ENCODE measurements at regions not wholly inside any gene's neighbourhood (a gene's known extent, or its start where the extent isn't known, plus 50 kb on each side); places are given as distances from the start of the nearest gene placed in this dataset.
"Not testable (repeated sequence)": the region's sequence is repeated elsewhere in the genome, so short reads cannot be mapped to it uniquely, and the experiment has no call there.

DNA sequence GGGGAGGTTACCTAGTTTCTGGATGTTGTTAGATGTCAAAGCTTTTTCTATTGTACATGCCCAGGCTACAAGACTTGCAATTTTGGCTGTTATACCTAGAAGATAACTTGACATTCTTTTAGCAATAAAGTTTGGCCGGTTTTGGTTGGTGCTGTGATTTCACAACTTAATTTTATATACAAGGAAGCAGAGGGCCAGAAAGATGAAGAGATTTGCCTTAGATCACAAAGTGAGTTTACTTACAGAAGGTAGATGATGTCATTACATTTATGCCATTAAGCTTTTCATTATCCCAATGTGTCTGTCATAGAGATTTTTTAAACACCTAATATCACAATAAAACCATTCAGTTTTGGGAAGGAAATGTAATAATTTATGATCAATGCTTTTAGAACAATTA is 698.7 kb upstream of the ANO3 start:
- no peak for DNase-seq

DNA sequence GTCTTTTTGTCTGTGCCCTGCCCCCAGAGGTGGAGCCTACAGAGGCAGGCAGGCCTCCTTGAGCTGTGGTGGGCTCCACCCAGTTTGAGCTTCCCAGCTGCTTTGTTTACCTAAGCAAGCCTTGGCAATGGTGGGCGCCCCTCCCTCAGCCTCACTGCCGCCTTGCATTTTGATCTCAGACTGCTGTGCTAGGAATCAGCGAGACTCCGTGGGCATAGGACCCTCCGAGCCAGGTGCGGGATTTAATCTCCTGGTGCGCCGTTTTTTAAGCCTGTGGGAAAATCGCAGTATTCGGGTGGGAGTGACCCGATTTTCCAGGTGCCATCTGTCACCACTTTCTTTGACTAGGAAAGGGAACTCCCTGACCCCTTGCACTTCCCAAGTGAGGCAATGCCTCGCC is 682.7 kb upstream of the ANO3 start:
- not testable (repeated sequence) for DNase-seq

DNA sequence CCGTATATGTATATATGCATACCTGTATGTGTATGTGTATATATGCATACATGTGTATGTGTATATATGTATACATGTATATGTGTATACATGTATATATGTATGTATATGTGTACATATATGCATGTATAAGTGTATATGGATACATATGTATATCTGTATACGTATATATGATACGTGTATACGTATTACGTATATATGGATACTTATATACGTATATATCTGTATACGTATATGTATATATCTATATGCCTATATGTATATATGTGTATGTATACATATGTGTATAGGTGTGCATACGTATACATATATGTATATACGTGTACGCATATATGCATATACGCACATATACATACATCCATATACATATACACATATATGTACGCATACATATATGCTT is 681.6 kb upstream of the ANO3 start:
- DNase-seq: no peak

DNA sequence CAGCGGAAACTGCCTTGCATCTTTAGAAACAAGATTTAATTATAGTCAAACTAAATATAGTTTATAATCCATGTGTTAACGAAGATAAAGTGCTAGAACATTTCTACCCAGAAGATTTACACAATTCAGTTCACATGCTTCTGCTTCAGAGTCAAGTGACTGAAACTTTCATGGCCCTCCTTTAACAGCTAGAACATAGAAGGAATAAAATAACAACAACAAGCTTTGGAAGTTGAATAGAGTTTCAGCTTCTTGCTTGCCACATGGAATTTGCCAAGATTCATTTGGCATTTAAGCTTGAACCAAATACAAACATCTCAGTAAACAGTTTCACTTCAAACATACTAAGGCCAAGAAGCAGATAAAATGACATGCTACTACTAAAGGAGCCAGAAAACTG is 676.3 kb upstream of the ANO3 start:
- no peak for DNase-seq

DNA sequence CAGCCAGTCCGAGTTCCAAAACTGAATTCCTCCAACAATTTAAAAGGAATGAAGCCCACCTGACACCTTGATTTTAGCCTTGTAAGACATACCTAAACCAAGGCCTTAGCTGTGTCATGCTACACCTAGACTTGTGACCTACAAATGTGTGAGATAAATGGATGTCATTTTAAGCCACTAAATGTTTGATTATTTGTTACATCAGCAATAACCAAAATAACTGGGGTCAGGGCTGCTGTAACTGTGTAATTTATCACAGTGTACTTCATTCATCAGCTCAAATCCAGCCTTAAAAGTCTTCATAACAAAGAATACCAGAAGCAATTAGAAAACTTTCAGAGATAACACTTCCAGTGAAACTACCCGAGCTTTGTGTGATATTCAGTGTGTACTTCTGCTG is 673.0 kb upstream of the ANO3 start:
- no peak for DNase-seq

DNA sequence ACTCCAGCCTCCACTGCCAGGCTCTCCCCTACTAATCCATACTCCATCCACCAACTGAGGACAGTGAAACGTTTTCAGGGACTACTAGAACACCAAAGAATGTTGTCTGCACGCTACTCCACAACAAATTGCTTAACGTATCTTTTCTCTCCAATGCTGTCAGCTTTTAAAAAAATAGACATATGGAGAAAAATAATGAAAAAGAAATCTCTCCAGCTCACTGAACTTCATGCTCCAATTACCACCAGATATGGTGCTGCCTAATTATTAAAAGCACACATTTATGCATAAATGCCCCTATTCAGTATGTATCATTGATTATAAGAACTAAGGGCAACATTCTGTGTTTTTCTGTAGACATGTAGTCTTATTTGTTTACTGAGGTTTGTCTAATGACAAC is 672.2 kb upstream of the ANO3 start:
- DNase-seq: no peak

DNA sequence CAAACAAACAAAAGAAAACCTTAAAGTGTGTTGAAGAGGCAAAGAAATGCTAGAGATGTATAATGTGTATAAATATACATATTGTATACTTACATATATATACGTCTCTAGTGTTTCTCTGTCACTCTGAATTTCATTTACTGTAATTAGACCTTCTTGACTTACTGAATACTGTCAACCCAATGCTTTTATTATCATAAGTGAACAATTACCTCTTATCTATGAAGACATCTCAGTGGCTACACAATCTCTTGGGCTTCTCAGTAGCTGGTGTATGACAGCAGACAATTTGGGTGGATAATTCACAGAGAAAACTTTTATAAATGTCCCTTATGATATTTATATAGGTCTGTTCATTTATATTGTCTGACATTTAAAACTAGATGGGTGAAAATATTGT is 664.1 kb upstream of the ANO3 start:
- DNase-seq: no peak

DNA sequence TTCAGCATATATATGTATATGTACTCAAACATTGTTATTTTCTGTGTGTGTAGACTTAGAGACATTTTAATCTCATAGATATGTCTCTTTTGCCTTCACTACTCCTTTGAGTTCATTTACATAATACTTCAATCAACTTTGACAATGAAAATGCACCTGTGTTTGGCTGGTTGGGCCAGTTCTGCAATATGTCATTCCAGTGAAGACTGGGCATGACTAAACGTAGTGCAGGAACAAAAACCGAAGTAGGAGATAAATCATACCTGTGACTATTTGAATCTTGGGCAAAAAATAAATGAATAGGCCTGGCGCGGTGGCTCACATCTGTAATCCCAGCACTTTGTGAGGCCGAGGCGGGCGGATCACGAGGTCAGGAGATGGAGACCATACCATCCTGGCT is 640.0 kb upstream of the ANO3 start:
- DNase-seq: no peak

DNA sequence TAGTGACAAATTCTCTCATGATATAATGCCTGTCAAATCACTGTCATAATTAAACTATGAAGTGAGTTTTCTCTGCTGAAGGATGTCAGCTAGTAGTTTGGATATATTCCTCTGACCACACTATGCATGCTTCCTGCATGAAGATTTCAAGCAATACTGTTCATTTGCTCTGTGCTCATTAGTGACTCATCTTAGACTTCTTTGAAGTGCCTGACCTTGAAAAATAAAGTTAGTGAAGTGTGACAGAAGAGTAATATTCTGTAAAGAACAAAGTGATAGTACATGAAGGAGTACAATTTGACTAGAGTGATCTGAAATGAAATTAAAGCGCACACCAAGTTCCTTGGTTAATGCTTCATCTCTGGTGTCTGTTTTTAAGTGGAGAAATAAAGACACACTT is 629.5 kb upstream of the ANO3 start:
- DNase-seq: no peak

DNA sequence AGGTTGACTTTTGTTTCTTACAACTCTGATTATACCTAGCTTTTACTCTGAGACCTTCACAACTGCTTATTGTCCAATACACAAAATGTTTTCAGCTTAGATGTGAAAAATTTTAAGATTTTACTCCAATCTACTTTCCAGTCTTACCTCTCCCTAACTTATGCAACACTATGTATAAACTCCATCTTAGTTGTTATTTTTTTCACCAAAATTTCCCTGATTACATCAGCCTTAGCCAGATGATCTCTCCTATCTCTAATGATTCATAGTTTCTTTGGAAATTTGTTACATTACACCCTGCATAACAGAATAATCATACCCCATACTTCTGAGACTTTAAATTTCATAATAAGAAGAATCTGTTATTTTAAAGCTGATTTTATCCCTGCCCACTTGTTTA is 621.0 kb upstream of the ANO3 start:
- no peak for DNase-seq

DNA sequence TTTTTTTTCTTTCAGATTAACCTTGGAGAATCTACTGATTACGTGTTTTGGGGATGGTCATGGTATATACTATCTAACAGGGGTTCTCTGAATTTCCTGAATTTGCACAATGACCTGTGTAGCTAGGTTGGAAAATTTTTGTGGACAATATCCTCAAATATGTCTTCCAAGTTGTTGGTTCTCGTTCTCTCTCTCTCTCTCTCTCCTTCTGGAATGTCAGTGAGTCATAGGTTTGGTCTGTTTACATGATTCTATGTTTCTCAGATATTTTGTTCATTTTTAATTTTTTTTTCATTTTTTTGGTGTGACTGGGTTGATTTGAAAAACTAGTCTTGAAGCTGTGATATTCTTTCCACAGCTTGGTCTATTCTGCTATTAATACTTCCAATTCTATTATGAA is 604.0 kb upstream of the ANO3 start:
- no peak for DNase-seq

DNA sequence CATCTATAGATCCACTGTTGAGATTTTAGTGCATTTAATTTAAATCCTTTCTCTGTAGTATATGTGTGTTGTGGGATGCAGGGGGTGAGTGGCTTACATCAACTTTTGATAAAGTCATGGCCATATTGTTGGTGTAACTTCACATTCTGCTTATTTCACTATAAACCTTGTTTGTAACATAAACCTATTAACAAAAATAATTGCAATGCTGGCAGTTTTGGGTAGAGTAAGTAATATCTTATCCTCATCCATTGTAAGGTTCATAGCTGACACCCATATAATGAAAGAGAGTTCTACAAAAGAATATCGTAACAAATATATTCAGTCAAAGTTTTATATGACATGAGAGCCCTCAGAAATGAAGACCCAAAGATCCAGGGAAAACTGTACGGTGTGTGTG is 601.7 kb upstream of the ANO3 start:
- no peak for DNase-seq

DNA sequence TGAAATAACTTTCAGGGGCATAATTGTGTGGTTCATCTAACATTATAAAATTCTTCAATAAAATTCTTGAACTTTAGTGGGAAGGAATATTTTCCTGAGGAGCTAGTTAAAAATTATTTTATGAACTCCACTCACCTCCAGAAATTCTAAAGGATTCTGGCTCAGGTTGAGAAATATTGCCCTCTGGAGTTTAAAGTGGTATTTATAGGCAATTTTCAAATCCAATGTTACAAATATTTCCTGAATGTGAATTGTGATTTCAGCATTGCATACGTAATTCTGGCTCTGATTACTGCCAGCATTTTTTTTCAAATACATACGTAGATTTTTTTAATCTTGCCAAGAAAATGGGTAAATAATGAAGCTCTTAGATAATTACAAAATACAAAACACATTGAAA is 598.2 kb upstream of the ANO3 start:
- peak in 1 of 2 experiments; percentile 5 for DNase-seq

DNA sequence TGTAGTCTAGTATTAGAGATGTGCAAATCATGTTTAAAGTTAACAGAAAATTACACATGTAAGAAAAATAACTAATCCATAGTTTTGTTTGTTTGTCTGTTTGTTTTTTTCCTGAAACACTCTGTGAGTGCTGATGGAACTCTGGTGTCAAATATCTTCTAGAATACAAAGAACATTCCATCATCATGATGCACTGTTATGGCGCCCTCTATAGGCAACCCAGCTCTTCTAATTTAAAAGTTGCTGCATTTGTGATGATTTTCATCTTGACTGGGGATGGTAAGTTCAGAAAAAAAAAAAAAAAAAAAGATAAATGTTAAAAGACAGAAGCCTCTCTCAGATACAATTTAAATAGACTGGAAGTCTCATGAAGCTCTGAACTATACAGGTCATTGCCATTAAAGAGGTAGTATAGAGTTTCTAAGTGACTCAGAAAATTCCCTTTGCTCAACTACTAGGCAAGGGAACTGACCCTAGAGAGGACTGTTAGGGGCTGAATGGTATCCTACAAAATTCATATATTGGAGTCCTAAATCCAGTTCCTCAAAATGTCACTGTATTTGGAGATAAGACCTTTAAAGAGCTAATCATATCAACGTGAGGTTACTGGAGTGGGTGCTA is 597.2 kb upstream of the ANO3 start:
- DNase-seq: peak in 1 of 2 experiments; percentile 33

DNA sequence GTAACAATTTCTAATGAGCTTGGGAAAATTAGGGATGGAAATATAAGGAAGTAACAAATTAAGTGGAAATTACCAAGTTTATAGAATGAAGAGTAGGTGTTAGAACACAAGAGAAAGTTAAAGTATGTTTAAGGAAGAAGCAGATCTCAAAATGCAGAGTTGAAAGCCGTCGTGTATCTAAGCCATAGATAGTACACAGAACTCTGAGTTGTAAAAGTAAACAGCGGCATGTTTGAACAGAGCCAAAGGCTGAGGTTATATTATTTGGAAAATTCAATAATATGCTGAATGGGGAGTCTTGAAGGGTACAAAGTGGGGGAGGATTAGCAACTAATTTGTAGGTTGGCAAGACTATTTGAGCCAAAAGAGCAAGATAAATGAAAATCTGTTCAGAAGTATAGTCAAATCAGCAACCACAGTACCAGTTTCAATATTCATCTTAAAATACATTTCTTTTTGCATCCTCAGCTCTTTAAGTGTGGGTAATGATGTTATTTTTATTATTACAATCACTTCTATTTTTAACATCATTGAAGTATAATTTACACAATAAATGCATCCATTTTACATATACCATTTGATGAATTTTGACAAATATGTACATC is 594.8 kb upstream of the ANO3 start:
- DNase-seq: no peak

DNA sequence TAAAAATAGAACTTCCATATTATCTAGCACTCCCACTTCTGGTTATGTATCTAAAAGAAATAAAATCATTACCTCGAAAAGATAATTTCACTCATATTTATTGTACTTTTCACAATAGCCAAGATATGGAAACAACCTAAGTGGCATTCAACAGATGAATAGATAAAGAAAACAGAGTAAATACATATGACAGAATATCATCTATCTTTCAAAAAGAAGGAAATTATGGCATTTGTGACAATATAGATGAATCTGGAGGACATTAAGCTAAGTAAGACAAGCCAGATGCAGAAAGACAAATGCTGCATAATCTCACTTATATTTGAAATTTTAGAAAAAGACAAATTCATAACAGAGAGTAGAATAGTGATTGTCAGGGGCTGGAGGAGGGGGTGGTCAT is 590.0 kb upstream of the ANO3 start:
- no peak for DNase-seq

DNA sequence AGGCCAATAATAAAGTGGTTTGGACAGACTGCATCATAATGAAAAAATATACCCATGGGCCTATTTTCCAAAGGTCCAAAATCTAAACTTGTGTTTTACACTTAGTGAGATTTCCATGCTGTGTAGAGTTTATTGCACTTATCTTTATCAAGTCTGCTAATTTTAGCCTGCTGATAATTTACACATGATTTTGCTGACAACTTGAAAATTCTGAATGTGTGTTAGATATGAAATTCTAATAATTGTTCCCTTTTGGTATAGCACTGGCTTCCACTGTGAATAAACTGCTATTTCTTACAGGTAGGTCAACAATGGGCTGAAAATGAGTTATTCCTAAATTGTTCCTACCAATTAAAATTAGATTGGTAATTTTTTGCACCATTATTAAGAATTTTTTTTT is 589.1 kb upstream of the ANO3 start:
- DNase-seq: no peak

DNA sequence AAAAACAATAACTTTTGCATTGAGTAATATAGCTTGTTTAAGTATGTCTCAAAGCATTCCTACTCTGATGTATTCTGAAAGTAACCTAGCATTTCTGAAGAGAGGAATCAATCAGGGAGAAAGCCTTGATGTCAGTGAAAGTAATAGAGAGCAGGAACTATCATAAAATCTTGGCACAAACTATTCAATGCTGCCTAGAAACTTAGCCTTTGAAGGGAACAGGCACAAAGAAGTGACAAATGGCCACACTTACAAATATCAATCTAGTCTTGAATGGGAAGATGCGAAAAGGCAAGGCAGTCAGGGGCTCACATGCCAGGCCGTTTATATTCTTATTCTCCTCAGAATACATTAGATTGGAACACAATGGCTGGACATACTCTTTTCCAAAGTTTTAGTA is 576.5 kb upstream of the ANO3 start:
- no peak for DNase-seq

DNA sequence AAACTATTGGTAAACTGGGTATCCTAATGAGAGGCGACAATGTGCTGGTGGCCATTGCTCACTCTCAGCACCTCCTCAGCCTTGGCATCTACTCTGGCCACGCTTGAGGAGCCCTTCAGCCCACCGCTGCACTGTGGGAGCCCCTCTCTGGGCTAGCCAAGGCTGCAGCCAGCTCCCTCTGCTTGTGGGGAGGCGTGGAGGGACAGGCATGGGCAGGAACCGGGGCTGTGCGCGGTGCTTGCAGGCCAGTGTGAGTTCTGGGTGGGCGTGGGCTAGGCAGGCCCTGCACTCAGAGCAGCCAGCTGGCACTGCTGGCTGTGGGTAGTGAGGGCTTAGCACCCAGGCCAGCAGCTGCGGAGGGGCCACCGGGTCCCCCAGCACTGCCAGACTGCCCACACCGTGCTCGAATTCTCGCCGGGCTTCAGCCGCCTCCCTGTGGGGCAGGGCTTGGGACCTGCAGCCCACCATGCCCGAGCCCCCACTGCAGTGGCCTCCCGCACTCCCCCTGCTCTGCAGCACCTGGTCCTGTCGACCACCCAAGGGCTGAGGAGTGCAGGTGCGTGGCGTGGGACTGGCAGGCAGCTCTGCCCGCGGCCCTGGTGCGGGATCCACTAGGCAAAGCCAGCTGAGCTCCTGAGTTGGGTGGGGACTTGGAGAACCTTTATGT is 575.9 kb upstream of the ANO3 start:
- no peak for DNase-seq

DNA sequence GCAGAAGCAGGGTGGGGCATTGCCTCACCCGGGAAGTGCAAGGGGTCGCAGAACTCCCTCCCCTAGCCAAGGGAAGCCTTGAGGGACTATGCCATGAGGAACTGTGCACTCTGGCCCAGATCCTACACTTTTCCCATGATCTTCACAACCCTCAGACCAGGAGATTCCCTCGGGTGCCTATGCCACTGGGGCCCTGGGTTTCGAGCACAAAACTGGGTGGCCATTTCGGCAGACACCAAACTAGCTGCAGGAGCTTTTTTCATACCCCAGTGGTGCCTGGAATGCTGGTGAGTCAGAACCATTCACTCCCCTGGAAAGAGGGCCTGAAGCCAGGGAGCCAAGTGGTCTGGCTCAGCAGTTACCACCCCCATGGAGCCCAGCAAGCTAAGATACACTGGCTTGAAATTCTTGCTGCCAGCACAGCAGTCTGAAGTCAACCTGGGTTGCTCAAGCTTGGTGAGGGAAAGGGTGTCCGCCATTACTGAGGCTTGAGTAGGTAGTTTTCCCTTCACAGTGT is 573.7 kb upstream of the ANO3 start:
- no peak for DNase-seq

DNA sequence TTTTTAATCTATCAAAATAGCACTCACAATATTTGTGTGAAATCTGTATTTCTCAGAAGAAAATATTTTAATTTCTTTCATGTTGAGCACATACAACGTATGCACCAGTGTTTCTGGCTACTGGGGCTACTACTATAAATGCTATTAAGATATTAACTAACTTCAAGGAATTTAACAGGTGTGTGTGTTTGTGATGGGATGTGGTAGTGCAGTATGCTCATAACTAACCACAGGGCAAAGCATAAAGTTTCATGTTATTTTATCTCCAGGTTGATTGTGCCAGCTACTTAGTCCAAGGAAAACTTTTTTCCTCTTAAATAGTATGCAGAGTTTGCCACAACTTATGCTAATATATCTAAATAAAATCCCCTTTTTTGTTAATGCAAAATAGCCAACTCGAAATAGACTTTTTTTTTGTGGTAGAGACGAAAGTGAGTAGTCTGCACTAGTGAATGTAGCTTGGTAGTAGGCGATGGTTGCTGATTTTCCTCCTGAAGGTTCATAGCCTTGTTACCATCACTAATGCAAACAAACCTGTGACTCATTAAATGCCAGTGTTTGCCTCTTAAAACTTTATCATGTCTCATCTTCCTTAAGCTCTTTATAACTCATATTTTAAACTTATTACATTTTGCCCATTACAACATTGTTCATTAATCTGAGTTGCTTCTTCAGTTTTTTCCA is 565.5 kb upstream of the ANO3 start:
- no peak for DNase-seq

DNA sequence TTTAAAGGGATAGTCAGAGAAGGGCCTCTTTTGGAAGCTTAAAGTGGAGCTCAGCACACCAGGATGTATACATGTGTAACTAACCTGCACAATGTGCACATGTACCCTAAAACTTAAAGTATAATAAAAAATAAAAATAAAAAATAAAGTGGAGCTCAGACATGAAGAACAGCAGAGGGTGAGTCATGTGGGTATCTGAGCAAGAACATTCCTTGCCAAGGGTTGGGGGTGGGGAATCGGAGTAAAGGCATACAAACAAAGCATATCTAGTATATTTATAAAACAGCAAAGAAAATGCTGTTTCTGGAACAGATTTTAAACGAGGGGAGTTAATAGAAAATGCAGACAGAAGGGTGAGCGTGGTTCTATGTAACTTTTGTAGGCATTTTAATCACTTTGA is 562.6 kb upstream of the ANO3 start:
- no peak for DNase-seq

DNA sequence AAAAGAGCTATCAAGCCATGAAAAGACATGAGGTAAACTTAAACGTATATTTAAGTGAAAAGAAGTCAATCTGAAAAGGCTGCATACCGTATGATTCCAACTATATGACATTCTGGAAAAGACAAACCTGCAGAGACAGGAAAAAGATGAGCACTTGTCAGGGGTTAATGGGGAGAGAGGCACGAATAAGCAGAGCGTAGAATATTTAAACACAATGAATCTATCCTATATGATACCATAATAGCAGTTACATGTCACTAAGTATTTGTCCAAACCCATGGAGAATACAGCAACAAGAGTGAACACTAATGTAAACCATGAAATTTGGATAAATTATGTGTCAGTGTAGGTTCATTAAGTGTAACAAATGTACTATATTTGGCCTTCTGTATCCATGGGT is 560.3 kb upstream of the ANO3 start:
- DNase-seq: no peak

DNA sequence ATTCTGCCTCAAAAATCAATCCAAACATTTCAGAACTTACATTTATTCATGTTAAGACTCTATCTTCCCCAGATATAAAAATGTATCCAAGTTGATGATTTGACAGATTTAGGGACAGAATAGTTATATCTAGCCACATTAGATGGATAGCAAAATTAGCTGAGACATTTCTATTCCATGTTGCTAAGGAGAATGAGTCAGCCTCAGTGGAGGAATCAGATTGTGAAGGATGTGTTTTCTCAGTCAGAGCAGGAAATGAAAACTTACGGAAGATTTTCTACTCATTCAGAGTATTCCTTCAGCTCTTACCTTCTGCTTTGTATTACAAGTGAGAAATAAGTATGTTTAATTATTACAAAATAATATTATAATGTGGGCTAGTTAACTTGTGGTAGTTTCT is 556.3 kb upstream of the ANO3 start:
- DNase-seq: no peak

All from NCI-H526 (cell line).